Breast epithelium (tissue), 3 donors: ENCODE measurements at regions not wholly inside any gene's neighbourhood (a gene's known extent, or its start where the extent isn't known, plus 50 kb on each side); places are given as distances from the start of the nearest gene placed in this dataset.

Experiments used
- CTCF ChIP-seq, 3 donors: fragments of 450-650 bp; IDR thresholded peaks; one replicate each; pipeline ENCODE4 v1.5.1; 2016 to 2017; ENCODE audit warnings: antibody characterized with exemption in 3 of 3, mild to moderate bottlenecking in 3 of 3, moderate library complexity in 3 of 3
- POLR2A ChIP-seq: fragments of 450-650 bp; IDR thresholded peaks from one replicate; pipeline ENCODE4 v1.6.1; 2016; ENCODE audit warnings: antibody characterized with exemption, mild to moderate bottlenecking, moderate library complexity
- POLR2AphosphoS5 ChIP-seq, 3 donors: sonication (generic); formaldehyde crosslinking; IDR thresholded peaks; one replicate each; pipeline ENCODE4 v1.6.1; 2017; ENCODE audit warnings: antibody characterized with exemption in 3 of 3

- TF ChIP-seq CTCF (IDR thresholded peaks at IDR 0.05) (no peak), POLR2A (no peak), POLR2AphosphoS5 (IDR thresholded peaks at IDR 0.05) (no peak)
Observed at GRCh38 chr4:123597586-123597985, 201.0 kb downstream of the SPRY1 start.
